GM21367 (cell line): ENCODE measurements at regions not wholly inside any gene's neighbourhood (a gene's known extent, or its start where the extent isn't known, plus 50 kb on each side); places are given as distances from the start of the nearest gene placed in this dataset.

ENCODE experiments used
- ATAC-seq: cut with Tn5 transposase; IDR thresholded peaks from one replicate; pipeline ENCODE4 v1.9.1; 2021; ENCODE audit not compliant: unreplicated experiment

DNA sequence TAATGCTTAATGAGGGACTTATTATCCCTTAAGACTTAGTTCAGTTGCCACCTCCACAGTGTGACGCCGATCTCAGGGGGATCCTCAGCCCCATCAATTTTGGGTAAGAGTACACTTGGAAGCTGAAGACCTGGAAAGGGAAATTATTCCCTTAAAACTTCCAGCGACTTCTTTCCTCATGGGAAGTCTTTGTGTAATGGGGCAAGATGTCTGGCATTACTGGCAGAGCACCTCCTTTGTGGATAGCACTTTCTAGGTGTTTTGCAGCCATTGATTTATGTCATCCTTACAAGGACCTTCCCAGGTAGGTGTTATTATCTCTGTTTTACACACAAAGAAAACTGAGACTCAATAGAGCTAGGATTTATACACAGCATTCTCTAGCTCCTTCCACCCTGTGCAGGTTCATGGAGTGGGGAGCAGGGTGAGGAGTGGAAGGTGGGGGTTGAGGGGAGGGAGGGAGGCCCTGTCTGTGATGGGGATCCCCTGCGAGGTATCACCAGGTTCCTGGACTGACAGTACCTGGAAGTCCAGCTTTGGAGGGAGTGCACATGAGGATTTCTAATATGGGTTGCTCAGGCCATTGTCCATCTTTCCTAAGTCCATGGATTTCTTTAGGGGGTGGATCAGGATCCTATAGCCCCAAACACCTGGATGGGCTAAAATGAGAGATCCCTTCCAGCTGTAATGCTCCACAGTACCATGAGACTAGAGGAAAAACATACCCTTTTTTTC lies 79.4 kb downstream of the MYCN start:
- ATAC-seq = no peak

DNA sequence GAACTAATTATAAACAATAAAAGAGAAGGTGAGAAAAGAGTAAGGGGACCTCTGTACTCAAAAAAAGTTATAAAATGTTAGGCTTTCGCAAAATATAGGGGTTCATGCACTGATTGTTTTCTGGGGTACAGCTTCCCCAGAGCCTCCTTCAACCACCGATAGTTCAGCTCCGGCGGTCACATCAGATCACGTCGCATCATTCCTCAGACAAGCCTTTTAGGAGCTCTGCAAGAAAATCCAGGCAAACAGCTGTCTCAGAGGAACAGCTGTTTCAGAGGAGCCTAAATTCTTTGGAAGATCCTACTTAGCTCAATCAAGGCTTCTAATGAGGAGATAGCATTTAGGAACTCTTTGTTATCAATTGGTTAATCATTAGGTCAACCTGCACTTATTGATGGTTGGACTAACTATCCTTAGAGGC lies 78.7 kb downstream of the MYCN start:
- ATAC-seq = no peak

DNA sequence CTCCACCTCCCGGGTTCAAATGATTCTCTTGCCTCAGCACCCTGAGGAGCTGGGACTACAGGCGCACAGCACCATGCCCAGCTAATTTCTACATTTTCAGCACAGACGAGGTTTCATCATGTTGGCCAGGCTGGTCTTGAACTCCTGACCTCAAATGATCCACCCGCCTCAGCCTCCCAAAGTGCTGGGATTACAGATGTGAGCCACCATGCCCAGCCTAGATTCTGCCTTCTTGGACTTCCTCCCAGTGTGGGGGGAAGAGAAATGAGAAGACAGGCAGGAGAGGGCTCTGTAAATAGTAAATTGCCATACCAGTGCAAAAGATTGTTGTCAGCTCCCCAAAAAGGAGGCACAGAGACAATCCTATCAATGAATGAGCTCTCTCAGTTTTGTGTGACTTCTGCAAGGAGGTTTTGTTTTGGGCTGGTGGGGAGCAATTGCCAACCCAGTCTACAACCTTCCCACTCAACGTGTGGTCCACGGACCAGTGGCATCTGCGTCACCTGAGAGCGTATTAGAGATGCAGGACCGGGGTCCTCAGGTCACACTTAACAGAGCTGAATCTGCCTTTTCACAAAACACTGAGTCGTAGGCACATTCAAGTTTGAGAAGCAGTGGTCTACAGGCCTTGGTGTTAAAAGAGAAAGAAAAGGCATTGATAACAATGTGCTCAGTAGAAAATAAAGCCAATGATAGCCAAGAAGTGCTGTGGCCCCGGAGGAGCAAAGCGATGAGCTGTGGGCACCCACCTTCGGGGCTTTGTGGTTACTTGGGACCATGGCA lies 78.1 kb downstream of the MYCN start:
- ATAC-seq = no peak

DNA sequence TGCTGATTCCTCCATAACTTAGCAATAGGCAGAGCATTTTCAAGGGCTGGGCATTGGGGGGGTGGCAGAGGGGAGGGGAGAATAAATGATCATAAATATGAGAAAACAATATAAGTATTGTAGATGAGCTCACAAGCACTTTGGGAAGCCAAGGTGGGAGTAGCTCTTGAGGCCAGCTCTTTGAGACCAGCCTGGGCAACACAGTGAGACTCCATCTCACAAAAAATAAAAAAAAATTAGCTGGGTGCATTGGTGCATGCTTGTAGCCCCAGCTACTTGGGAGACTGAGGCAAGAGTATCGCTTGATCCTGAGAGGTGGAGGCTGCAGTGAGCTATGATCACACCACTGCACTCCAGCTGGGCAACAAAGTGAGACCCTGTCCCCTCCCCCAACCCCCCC lies 75.9 kb downstream of the MYCN start:
- ATAC-seq = no peak

DNA sequence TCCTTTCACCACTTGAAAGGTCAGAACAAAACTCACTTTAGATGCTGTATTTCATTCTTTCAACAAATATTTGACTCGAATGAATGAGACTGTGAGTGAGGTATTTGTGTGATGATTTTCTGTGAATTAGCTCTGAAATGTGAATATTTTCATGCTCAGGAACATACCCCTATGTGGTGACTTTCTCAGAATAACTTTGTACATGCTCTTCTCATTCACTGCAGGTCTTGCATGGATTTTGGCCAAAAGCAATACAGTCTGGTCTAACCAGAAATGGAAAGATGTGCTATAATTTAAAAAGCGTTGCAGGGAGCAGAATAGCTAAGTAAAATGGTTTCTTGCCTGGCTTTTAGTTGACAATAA lies 75.5 kb downstream of the MYCN start:
- no peak for ATAC-seq

DNA sequence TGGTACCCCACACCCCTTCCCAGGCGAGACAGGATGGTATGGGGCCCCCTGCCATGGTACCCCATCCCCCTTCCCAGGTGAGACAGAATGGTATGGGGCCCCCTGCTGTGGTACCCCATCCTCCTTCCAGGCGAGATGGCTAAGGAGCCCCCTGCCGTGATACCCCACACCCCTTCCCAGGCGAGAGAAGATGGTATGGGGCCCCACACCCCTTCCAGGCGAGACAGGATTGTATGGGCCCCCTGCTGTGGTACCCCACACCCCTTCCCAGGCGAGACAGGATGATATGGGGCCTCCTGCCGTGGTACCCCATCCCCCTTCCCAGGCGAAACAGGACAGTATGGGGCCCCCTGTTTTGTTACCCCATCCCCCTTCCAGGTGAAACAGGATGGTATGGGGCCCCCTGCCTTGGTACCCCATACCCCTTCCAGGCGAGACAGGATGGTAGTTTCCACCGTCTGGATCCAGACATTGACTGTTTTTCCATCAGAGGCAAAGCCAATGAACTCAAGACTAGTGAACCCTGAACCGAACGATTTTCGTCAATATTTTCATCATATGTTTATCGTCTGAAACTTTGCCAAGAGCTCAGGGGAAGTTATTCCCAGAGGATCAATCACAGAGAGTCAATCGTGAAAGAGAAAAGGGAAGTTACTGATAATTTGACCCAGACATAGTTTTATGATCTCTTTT lies 75.0 kb downstream of the MYCN start:
- ATAC-seq = no peak

DNA sequence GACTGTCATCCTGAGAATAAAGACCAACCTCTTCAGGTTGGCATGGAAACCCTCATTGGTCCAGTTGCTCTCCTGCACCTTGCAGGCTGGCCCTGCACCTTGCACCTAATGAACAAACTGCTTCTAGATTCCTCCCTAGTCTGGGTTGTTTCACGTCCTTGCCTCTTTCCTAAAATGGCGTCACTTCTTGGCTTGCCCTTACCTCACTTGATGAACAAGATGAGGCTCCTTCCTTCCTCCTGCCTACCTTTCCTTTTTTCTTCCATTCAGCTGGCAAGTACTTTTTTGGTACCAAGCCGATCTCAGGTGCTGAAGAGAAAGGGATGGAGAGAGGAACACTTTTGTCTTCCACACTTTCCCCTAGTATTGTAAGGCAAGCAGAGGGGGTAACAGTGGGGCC lies 74.5 kb downstream of the MYCN start:
- ATAC-seq = no peak

DNA sequence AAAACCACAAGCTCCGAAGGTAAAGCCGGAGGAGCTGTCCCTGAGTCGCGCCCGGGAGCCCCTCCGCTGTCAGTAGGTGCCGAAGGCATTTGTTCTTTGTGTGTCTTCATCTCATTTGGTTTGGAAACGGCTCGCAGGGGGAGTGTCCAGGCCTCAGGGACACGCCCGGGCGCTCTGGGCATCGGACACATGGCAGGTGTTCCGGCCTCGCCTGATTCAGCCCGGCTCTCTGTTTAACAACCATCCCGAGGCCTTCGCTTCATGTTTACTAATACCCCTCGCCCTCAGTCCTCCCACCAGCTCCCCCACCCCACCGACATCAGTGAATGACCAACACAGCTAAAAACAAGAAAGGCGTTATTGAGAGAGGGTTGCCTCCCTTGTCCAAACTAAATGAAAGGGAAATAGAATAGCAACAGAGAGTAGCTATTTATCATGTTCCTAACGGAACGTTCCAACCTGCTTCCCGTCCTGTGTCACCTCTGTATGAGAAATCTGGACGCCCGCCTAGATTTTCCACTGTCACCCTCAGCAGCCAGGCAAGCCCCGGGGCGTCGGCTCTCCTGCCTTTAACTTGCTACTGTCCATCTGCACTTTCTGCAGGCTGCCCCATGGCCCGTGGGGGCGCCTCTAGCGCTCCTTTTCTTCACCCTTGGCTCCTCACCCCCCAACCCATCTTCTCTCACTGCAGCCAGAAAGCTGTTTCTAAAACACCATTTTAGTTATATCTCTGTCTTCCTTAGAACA lies 73.9 kb downstream of the MYCN start:
- ATAC-seq = no peak

DNA sequence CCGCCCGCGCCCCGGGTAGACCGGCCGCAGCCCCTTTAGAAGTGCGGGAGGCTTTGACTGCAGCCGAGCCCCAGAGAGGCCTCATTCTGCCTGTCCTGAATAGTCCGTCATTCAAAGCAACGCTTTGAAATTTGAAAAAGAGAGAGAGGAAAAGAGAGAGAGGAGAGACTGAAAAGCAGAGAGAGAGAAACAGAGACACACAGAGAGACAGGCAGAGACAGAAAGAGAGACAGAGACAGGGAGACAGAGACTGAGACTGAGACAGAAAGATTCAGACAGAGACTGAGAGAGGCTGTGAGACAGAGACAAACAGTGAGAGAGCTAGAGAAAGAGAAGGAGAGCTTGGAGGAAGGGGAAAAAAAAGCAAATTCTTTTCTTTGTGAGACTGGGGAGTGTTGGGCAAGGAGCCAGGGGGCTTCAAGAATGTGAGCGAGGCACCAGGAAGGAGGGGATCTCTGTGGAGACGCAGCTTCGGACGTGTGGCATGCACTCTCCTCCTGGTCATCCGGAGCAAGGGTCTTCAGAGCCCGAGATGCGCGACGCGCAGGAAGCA lies 73.1 kb downstream of the MYCN start:
- no peak for ATAC-seq

DNA sequence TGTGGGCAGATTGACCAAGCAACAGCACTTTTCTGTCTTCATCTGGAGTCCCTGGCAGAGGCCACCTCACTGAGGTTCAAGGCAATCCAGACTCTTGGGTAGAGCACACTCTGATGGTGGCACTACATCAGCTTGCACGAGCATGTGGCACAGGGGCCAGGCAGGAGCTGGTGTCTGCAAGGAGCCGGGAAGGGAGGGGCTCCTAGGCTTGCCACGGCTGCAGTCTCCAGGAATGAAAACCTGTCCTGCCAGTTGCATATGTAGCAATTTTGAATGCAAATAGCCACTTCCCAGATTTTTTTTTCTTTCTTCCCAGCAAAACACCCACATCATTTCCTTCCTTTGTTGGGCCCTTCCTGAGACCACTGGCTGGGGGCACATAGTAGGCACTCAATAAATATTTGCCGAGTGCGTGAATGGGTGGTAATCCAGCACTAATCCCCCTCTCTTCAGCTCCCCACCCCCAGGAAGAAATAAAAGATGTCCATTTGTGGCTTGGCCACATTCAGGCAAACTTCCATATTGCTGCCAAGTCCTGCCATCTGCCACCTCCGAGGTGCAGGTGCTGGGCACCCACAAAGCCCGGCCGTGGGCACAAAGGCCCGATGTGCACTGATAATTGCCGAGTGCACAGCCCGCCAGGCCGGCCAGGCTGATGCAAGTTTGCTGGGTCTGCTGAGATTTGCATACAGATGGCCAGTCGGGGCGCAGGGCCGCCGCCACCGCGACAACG lies 72.4 kb downstream of the MYCN start:
- no peak for ATAC-seq

DNA sequence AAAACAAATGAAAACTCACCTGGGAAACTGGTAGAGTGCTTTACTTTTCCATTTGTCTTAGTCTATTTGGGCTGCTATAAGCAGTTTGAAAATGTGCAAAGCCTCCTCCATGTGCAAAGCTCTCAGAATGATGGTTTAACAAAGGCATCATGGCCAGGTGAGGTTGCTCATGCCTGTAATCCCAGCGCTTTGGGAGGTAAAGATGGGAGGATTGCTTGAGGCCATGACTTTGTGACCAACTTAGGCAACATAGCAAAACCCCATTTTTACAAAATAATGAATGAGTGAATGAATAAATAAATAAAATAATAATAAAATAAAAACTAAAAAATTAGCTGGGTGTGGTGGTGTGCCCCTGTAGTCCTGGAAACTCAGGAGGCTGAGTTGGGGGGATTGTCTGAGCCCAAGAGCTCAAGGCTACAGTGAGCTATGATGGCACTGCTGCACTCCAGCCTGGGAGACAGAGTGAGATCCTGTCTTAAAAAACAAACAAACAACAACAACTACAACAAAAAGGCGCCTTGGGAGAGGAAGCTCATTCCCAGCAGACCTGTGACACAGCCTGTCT lies 71.8 kb downstream of the MYCN start:
- no peak for ATAC-seq

DNA sequence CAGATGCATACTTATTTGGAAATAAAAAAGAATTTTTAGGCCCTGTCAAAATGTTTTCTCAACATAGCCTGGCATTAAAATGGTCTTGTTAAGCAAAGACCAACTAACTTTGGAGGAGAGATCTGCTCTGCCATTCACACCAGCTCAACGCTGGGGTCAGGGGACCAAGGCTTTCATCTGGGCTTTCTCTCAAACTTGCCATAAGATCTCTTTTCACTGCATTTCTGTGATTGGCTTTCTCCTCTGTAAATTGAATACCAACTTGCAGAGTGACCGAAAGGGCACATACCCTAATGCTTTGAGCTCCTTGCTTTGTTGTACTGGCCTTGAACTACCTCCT lies 71.2 kb downstream of the MYCN start:
- no peak for ATAC-seq

DNA sequence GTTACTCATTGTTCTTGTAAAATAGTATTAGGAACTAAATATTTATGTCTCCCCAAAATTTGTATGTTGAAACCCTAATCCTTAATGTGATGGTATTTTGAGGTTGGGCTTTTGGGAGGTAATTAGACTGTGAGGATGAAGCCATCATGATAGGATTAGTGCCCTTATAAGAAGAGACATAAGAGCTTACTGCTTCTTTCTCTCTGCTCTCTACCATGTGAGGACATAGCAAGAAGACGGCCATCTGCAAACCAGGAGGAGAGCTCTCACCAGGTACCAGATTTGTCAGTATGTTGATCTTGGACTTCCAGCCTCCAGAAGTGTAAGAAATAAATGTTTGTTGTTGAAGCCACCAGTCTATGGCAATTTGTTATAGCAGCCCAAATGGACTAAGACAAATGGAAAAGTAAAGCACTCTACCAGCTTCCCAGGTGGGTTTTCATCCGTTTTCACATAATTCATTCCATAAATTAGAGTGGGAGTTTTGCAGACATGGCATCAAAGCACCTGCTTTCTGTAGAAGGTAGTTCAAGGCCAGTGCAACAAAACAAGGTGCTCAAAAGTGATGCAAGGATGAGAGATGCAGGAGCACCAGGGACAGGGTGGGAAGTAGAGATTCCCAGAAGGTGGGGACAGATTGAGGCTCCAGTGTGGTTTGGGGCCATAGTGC lies 70.7 kb downstream of the MYCN start:
- no peak for ATAC-seq

DNA sequence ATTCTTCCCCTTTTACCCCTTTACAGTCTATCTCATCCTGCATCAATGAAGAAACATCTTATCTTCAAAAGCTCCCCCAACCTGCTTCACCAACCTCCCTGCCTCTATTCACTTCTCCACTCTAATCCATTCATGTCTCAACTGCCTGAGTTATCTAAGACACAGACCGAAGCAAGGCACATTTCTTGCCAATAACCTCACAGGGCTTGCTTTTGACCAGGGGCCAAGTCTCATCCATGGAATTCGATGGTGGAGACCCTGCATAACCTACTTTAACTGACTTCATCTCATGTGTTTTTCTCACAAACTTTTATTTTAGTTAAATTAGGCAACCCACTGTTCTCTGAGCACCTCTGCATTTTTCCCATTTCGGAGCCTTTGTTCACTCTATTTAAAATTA lies 69.7 kb downstream of the MYCN start:
- ATAC-seq = no peak

DNA sequence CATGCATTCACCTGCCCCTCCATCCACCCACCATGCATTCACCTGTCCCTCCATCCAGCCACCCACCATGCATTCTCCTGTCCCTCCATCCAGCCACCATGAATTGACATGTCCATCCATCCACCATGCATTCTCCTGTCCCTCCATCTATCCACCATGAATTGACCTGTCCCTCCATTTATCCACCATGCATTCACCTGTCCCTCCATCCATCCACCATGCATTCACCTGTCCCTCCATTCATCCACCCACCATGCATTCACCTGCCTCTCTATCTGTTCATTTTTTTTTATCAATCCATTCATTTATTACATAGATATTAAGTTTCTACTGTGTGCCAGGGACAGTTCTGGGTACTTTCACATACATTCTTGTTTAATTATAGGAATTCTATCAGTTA lies 69.2 kb downstream of the MYCN start:
- ATAC-seq = no peak

DNA sequence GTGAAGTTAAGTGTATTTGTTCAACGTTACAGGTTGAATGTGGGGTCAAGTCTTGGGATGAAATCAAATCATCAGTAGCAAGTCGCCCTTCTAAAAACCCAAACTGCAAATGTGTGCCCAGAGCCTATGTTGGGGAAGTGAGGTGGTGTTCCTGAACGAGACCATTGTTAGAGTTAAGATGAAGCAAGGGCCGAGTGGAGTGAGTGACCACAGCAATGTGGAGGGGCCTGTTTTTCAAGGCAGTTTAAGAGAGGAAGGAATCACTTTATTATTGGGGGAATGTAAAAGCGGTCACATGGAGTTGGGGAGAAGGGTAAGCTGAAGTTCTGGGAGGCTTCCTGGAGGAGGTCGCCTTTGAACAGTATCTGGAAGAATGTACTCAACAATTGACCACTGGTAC lies 68.5 kb downstream of the MYCN start:
- ATAC-seq = no peak

DNA sequence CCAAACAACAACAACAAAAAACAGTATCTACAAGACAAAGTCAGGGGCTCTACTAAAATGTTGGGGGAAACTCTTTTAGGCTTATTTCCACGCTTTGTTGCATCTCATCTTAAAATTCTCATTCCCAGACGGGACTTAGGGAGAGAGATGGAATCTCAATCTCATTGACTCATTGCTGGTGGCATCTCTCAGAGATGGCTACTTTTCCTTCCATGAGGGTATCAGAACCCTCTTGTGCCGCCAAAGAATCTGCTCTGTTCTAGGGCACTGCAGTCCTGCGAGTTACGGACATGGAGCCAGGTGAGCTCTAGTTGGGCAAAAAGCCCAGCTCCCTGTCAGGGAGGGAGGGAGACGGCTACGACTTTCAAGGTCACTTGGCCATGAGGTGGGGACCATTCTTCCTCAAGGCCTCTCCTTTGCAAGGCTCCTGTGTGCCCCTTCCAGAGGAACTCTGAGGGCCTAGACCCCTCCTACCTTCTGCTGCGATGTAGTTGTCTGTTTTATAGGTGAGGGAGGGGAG lies 68.0 kb downstream of the MYCN start:
- ATAC-seq = no peak

DNA sequence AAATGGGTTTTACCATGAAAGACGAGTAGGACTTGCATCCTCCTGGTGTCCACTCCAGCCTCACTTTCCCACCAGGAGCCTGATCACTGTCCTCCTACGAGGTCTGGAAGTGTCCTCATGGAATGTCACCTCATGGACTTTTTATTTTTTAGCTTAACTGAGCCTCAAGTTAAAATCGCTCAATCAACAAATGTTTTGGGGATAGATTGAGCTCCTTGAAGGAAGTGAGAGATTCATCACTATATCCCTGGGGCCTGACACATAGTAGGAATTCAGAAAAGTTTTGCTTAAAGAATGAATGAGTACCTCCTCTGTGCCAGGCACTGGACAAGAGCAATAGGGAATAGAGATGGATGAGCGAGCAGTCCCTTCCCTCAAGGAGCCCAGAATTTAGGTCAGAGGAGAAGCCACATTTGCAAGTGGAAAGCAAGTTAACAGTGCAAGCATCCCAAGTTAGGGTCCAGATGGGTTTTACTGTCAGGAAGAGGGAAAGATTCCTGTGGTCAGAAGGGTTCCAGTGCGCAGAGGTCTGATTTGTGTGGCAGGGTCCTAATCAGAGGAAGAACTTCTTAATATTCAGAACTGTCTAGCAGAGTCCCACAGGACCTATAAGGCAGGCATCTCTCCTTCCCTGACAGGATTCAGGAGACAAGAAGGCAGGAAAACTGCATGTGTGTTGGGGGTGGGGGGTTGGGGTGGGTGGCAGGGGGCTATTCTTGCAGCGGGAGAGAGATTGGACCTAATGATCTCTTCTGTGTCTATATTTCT lies 67.0 kb downstream of the MYCN start:
- ATAC-seq = no peak
